IMR-90 (cell line): ENCODE measurements at regions not wholly inside any gene's neighbourhood (a gene's known extent, or its start where the extent isn't known, plus 50 kb on each side); places are given as distances from the start of the nearest gene placed in this dataset.
"Not testable (repeated sequence)": the region's sequence is repeated elsewhere in the genome, so short reads cannot be mapped to it uniquely, and the experiment has no call there.

ENCODE experiments used
- ATAC-seq: fragments of 200-7000 bp; cut with Tn5 transposase; 2 replicates; pipeline ENCODE4 v1.9.1; 2020; ENCODE audit warnings: low read depth, mild to moderate bottlenecking, moderate library complexity
- BruUV-seq: library from RNA; stranded (reverse); fragments of 400-500 nt; replicated peaks from 2 replicates; lab custom pipeline; 2021; lab: Mats Ljungman, UMichigan
- CTCF ChIA-PET: fragments of 300-600 bp; formaldehyde crosslinking; extraction: SDS; loops from one replicate; lab custom pipeline; 2021; ENCODE audit warnings: antibody characterized with exemption; lab: Yijun Ruan, JAX
- POLR2A ChIA-PET: fragments of 300-600 bp; sonication (Branson Sonifier 250); formaldehyde crosslinking; loops from one replicate; lab custom pipeline; 2022; ENCODE audit warnings: antibody characterized with exemption; ENCODE audit not compliant: unreplicated experiment; lab: Charles Lee
- DNase-seq: peaks from one replicate; pipeline ENCODE4 v3.0.0; 2013
- H2AFZ ChIP-seq: replicated peaks from 2 replicates; pipeline ENCODE3; 2013; ENCODE audit warnings: low read length, mild to moderate bottlenecking; ENCODE audit not compliant: poor library complexity
- H2AK5ac ChIP-seq: 2 replicates; pipeline ENCODE4 v1.6.1; 2013; ENCODE audit warnings: low read depth, low read length, inconsistent platforms
- H2AK9ac ChIP-seq: replicated peaks from 2 replicates; pipeline ENCODE3; 2013; ENCODE audit warnings: mild to moderate bottlenecking, low read depth, low read length, moderate library complexity; ENCODE audit not compliant: poor library complexity
- H2BK120ac ChIP-seq: 2 replicates; pipeline ENCODE4 v1.6.1; 2013; ENCODE audit warnings: low read depth, low read length, inconsistent platforms
- H2BK15ac ChIP-seq: 3 replicates; pipeline ENCODE4 v1.6.1; 2013; ENCODE audit warnings: low read depth, low read length, inconsistent platforms
- H2BK20ac ChIP-seq: 2 replicates; pipeline ENCODE4 v1.6.1; 2013; ENCODE audit warnings: low read depth, mild to moderate bottlenecking, inconsistent platforms, low read length, moderate library complexity
- H2BK5ac ChIP-seq: 2 replicates; pipeline ENCODE4 v1.6.1; 2013; ENCODE audit warnings: mild to moderate bottlenecking, low read depth, low read length, inconsistent platforms; ENCODE audit not compliant: poor library complexity, severe bottlenecking
- H3K14ac ChIP-seq: replicated peaks from 2 replicates; pipeline ENCODE4 v1.6.1; 2013; ENCODE audit warnings: low read depth, low read length, inconsistent platforms
- H3K18ac ChIP-seq: 2 replicates; pipeline ENCODE4 v1.6.1; 2013; ENCODE audit warnings: low read depth, low read length, control low read depth
- H3K23ac ChIP-seq: 2 replicates; pipeline ENCODE4 v1.6.1; 2013; ENCODE audit warnings: low read depth, low read length, inconsistent platforms
- H3K27ac ChIP-seq: 2 replicates; pipeline ENCODE4 v1.5.1; 2013; ENCODE audit warnings: mild to moderate bottlenecking, control low read depth, low read length; ENCODE audit not compliant: insufficient read depth
- H3K27me3 ChIP-seq: 2 replicates; pipeline ENCODE4 v1.6.1; 2013; ENCODE audit warnings: low read length; ENCODE audit not compliant: control insufficient read depth, insufficient read depth
- H3K36me3 ChIP-seq: 2 replicates; pipeline ENCODE4 v1.6.1; 2013; ENCODE audit warnings: low read length, mixed read lengths; ENCODE audit not compliant: control insufficient read depth, insufficient read depth
- H3K4ac ChIP-seq: 2 replicates; pipeline ENCODE4 v1.6.1; 2013; ENCODE audit warnings: low read depth, low read length, inconsistent platforms
- H3K4me1 ChIP-seq: 2 replicates; pipeline ENCODE4 v1.6.1; 2013; ENCODE audit warnings: low read length, mixed read lengths; ENCODE audit not compliant: control insufficient read depth, insufficient read depth
- H3K4me2 ChIP-seq: 2 replicates; pipeline ENCODE4 v1.6.1; 2013; ENCODE audit warnings: low read depth, mild to moderate bottlenecking, control low read depth, low read length, moderate library complexity
- H3K4me3 ChIP-seq: 2 replicates; pipeline ENCODE4 v1.5.1; 2013; ENCODE audit warnings: low read depth, mild to moderate bottlenecking, control low read depth, low read length, moderate library complexity; ENCODE audit not compliant: insufficient read depth
- H3K56ac ChIP-seq: 2 replicates; pipeline ENCODE4 v1.6.1; 2013; ENCODE audit warnings: low read length, inconsistent platforms; ENCODE audit not compliant: insufficient read depth; ENCODE audit errors: extremely low read depth
- H3K79me1 ChIP-seq, 2 experiments: 2 replicates each; pipeline ENCODE4 v1.6.1; 2013; ENCODE audit warnings: low read length in 2 of 2, inconsistent platforms in 1 of 2, low read depth in 1 of 2
- H3K9ac ChIP-seq: 2 replicates; pipeline ENCODE4 v1.6.1; 2013; ENCODE audit warnings: low read depth, low read length, control low read depth
- H3K9me1 ChIP-seq: 2 replicates; pipeline ENCODE4 v1.6.1; 2013; ENCODE audit warnings: low read length, inconsistent platforms; ENCODE audit not compliant: insufficient read depth
- H3K9me3 ChIP-seq: 2 replicates; pipeline ENCODE4 v1.6.1; 2013; ENCODE audit warnings: low read length; ENCODE audit not compliant: control insufficient read depth, insufficient read depth
- H4K20me1 ChIP-seq: 2 replicates; pipeline ENCODE4 v1.6.1; 2013; ENCODE audit warnings: low read length, inconsistent platforms; ENCODE audit not compliant: insufficient read depth
- H4K5ac ChIP-seq: 2 replicates; pipeline ENCODE4 v1.6.1; 2013; ENCODE audit warnings: mild to moderate bottlenecking, low read depth, low read length, control low read depth
- H4K8ac ChIP-seq, 2 experiments: 2 replicates each; pipeline ENCODE4 v1.6.1; 2013; ENCODE audit warnings: low read depth in 2 of 2, low read length in 2 of 2, control low read depth in 1 of 2, inconsistent platforms in 1 of 2
- H4K91ac ChIP-seq: 2 replicates; pipeline ENCODE4 v1.6.1; 2013; ENCODE audit warnings: low read depth, low read length, inconsistent platforms; ENCODE audit not compliant: insufficient read depth
- NFE2L2 ChIP-seq: fragments of 150-350 bp; IDR thresholded peaks from 2 replicates; pipeline ENCODE4 v1.6.1; 2016; ENCODE audit warnings: low read depth, mild to moderate bottlenecking, low read length
- WGBS, 2 experiments: methylation state at CpG; one replicate each; pipeline versions ENCODE4 v1.1.5 to v1.1.7; 2013; ENCODE audit warnings: missing lambda C conversion rate in 2 of 2; ENCODE audit not compliant: insufficient read length in 1 of 2; ENCODE audit errors: extremely low coverage in 2 of 2; 5-methylcytosine and 5-hydroxymethylcytosine counted together
- dilution Hi-C: fragments of 300-500 bp; cut with HindIII; formaldehyde crosslinking; loops from one replicate; pipeline ENCODE4 v1.14.3; 2018; ENCODE audit warnings: low sequenced_read_pairs; ENCODE audit not compliant: unreplicated experiment
- in situ Hi-C: fragments of 300-500 bp; cut with MboI; formaldehyde crosslinking; loops from 3 replicates; pipeline ENCODE4 v1.14.3; 2019; ENCODE audit warnings: low sequenced_read_pairs, inconsistent platforms, mixed read lengths
- intact Hi-C: fragments of 100-400 bp; cut with micrococcal nuclease; formaldehyde crosslinking; loops from 2 replicates; pipeline ENCODE4 v1.10.0; 2022

GRCh38 chr18:78436110-78436509, 543.5 kb upstream of the SALL3 start:
- POLR2A ChIA-PET: no interaction called here

DNA sequence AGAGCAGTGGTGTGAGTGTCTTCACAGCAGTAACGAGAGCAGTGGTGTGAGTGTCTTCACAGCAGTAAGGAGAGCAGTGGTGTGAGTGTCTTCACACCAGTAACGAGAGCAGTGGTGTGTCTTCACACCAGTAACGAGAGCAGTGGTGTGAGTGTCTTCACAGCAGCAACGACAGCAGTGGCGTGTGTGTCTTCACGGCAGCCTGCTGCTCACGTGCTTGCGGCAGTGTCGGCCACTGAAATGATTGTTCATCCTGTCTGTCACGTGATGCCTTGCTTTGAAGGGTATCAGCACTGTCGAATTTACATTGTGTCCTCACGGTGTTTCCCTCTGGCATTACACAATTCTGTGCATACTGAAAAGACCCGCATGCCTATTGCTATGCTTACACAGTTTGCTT, 541.4 kb upstream of the SALL3 start:
- H3K4me2 ChIP-seq, H3K23ac ChIP-seq, CTCF ChIA-PET, BruUV-seq, H4K20me1 ChIP-seq, DNase-seq, H3K9me1 ChIP-seq, H3K36me3 ChIP-seq, intact Hi-C loops, H3K18ac ChIP-seq, H2BK5ac ChIP-seq, H3K14ac ChIP-seq, H3K27me3 ChIP-seq, H2AK5ac ChIP-seq, in situ Hi-C loops, H3K4ac ChIP-seq, H4K5ac ChIP-seq, H3K9ac ChIP-seq, H3K4me3 ChIP-seq, H2AFZ ChIP-seq, H4K8ac ChIP-seq, H3K4me1 ChIP-seq, H2BK120ac ChIP-seq, H3K56ac ChIP-seq, H2BK20ac ChIP-seq, H4K91ac ChIP-seq, H3K27ac ChIP-seq, H3K79me1 ChIP-seq, H2BK15ac ChIP-seq, H2AK9ac ChIP-seq, dilution Hi-C loops, ATAC-seq, POLR2A ChIA-PET: not testable (repeated sequence)
- WGBS, 2 experiments: 72% methylated on average over 8 of the region's 13 CpGs; no CpG with 5 or more reads in 1 of the 2 experiments
- peaks cover 27% of the 10 kb centered on the region for H3K9me3 ChIP-seq

More at GRCh38 chr18:78436110-78436509, 543.5 kb upstream of the SALL3 start:
- no peak overlapping the region for H3K4me3 ChIP-seq
- no peak overlapping the region for H3K9ac ChIP-seq
- no peak overlapping the region for H2BK120ac ChIP-seq
- no peak overlapping the region for H4K91ac ChIP-seq
- H3K79me1 ChIP-seq: no peaks in the 10 kb centered on the region
- no peak overlapping the region for H3K4ac ChIP-seq
- BruUV-seq: no TSS peak
- dilution Hi-C loops (no loop called here), in situ Hi-C loops (no loop called here), intact Hi-C loops (no loop called here)
- no peaks in the 10 kb centered on the region for H3K36me3 ChIP-seq
- H3K27ac ChIP-seq: no peak overlapping the region
- TF ChIP-seq NFE2L2: no peak
- H2AK9ac ChIP-seq: no peak overlapping the region
- no peak overlapping the region for H3K18ac ChIP-seq
- DNase-seq: no peak
- no peak overlapping the region for H4K5ac ChIP-seq
- no peak overlapping the region for H2BK15ac ChIP-seq
- CTCF ChIA-PET: no interaction called here
- no peaks in the 10 kb centered on the region for H4K20me1 ChIP-seq
- no peak overlapping the region for H2BK5ac ChIP-seq
- no peak overlapping the region for H3K14ac ChIP-seq
- H3K4me2 ChIP-seq: no peak overlapping the region
- no peak overlapping the region for H2AFZ ChIP-seq
- H4K8ac ChIP-seq: no peak overlapping the region
- no CpG with 5 or more reads among the region's 8 CpGs for WGBS, 2 experiments
- no peak overlapping the region for H2AK5ac ChIP-seq
- H3K9me3 ChIP-seq: peaks cover 41% of the 10 kb centered on the region
- no peak overlapping the region for H3K56ac ChIP-seq
- H3K9me1 ChIP-seq: no peaks in the 10 kb centered on the region
- no peak for ATAC-seq
- H3K27me3 ChIP-seq: no peaks in the 10 kb centered on the region
- H2BK20ac ChIP-seq: no peak overlapping the region
- no peak overlapping the region for H3K23ac ChIP-seq
- no peaks in the 10 kb centered on the region for H3K4me1 ChIP-seq
